ENCODE measurements at regions not wholly inside any gene's neighbourhood (a gene's known extent, or its start where the extent isn't known, plus 50 kb on each side); places are given as distances from the start of the nearest gene placed in this dataset.

GRCh38 chr1:193325042-193325441 is 138.6 kb upstream of the B3GALT2 start:
- Mint-ChIP-seq H3K27ac (ENCODE audit: low read depth, unreplicated experiment) (no peak overlapping the region), H3K4me1 (ENCODE audit: insufficient read depth, unreplicated experiment) (peaks cover 18% of the 10 kb centered on the region), H3K27me3 (ENCODE audit: insufficient read depth, unreplicated experiment) (no peaks in the 10 kb centered on the region), H3K4me3 (ENCODE audit: unreplicated experiment) (no peak overlapping the region), H3K36me3 (ENCODE audit: insufficient read depth, unreplicated experiment) (peaks cover 7% of the 10 kb centered on the region), H3K9me3 (ENCODE audit: unreplicated experiment) (peaks cover 27% of the 10 kb centered on the region)
- ChIA-PET POLR2A (no interaction called here), CTCF (interaction anchor here (1.0 kb wide), 1 partner anchor 12 kb away, joined by 4 read pairs; no protein-coding TSS in a partner anchor)
- intact Hi-C loops (cut with micrococcal nuclease): no loop called here
- TF ChIP-seq CTCF (IDR thresholded peaks at IDR 0.05; ENCODE audit: unreplicated experiment): no peak
- no TSS peak for BruUV-seq (replicated peaks)
- no peak for DNase-seq (ENCODE audit: unreplicated experiment)

GRCh38 chr1:193322211-193322610 is 135.8 kb upstream of the B3GALT2 start:
- CTCF ChIA-PET: interaction anchor here (0.6 kb wide), 1 partner anchor 139 kb away, joined by 3 read pairs; no protein-coding TSS in a partner anchor
- TF ChIP-seq CTCF (IDR thresholded peaks at IDR 0.05; ENCODE audit: unreplicated experiment): no peak
- intact Hi-C loops (cut with micrococcal nuclease): no loop called here
- peak; percentile 82 for DNase-seq (ENCODE audit: unreplicated experiment)
- Mint-ChIP-seq H3K4me1 (ENCODE audit: insufficient read depth, unreplicated experiment) (peaks cover 18% of the 10 kb centered on the region), H3K36me3 (ENCODE audit: insufficient read depth, unreplicated experiment) (peaks cover 7% of the 10 kb centered on the region), H3K4me3 (ENCODE audit: unreplicated experiment) (no peak overlapping the region), H3K9me3 (ENCODE audit: unreplicated experiment) (peaks cover 22% of the 10 kb centered on the region), H3K27ac (ENCODE audit: low read depth, unreplicated experiment) (peak overlapping the region; percentile 44), H3K27me3 (ENCODE audit: insufficient read depth, unreplicated experiment) (no peaks in the 10 kb centered on the region)
- POLR2A ChIA-PET: interaction anchor here (0.7 to 1.4 kb wide), 2 partner anchors 17 to 254 kb away, joined by 3 read pairs; no protein-coding TSS in a partner anchor
- no TSS peak for BruUV-seq (replicated peaks)

GRCh38 chr1:193321242-193321840 is 134.9 kb upstream of the B3GALT2 start:
- Mint-ChIP-seq H3K27ac (ENCODE audit: low read depth, unreplicated experiment) (peak overlapping the region; percentile 44), H3K4me1 (ENCODE audit: insufficient read depth, unreplicated experiment) (peaks cover 18% of the 10 kb centered on the region), H3K4me3 (ENCODE audit: unreplicated experiment) (no peak overlapping the region), H3K9me3 (ENCODE audit: unreplicated experiment) (peaks cover 22% of the 10 kb centered on the region), H3K36me3 (ENCODE audit: insufficient read depth, unreplicated experiment) (peaks cover 7% of the 10 kb centered on the region), H3K27me3 (ENCODE audit: insufficient read depth, unreplicated experiment) (no peaks in the 10 kb centered on the region)
- TF ChIP-seq CTCF (IDR thresholded peaks at IDR 0.05; ENCODE audit: unreplicated experiment): no peak
- ChIA-PET POLR2A (interaction anchor here (0.5 to 1.4 kb wide), 2 partner anchors 17 to 1320 kb away, joined by 3 to 5 read pairs; no protein-coding TSS in a partner anchor), CTCF (interaction anchor here (1.1 kb wide), 1 partner anchor 10 kb away, joined by 3 read pairs; no protein-coding TSS in a partner anchor)
- BruUV-seq (replicated peaks): no TSS peak
- no peak for DNase-seq (ENCODE audit: unreplicated experiment)
- intact Hi-C loops (cut with micrococcal nuclease): no loop called here

GRCh38 chr1:193320270-193320669 is 133.9 kb upstream of the B3GALT2 start:
- Mint-ChIP-seq H3K9me3 (ENCODE audit: unreplicated experiment) (peaks cover 22% of the 10 kb centered on the region), H3K4me1 (ENCODE audit: insufficient read depth, unreplicated experiment) (peaks cover 18% of the 10 kb centered on the region), H3K4me3 (ENCODE audit: unreplicated experiment) (no peak overlapping the region), H3K36me3 (ENCODE audit: insufficient read depth, unreplicated experiment) (peaks cover 7% of the 10 kb centered on the region), H3K27me3 (ENCODE audit: insufficient read depth, unreplicated experiment) (no peaks in the 10 kb centered on the region), H3K27ac (ENCODE audit: low read depth, unreplicated experiment) (peak overlapping the region; percentile 43)
- TF ChIP-seq CTCF (IDR thresholded peaks at IDR 0.05; ENCODE audit: unreplicated experiment): no peak
- no peak for DNase-seq (ENCODE audit: unreplicated experiment)
- POLR2A ChIA-PET: interaction anchor here (0.6 kb wide), 1 partner anchor 197 kb away, joined by 3 read pairs; no protein-coding TSS in a partner anchor
- no TSS peak for BruUV-seq (replicated peaks)
- intact Hi-C loops (cut with micrococcal nuclease): no loop called here
- CTCF ChIA-PET: interaction anchor here (1.1 kb wide), 2 partner anchors 9 to 62 kb away, joined by 3 to 4 read pairs; no protein-coding TSS in a partner anchor
